Neural progenitor cell (in vitro differentiated cells): ENCODE measurements at regions not wholly inside any gene's neighbourhood (a gene's known extent, or its start where the extent isn't known, plus 50 kb on each side); places are given as distances from the start of the nearest gene placed in this dataset.
"Not testable (repeated sequence)": the region's sequence is repeated elsewhere in the genome, so short reads cannot be mapped to it uniquely, and the experiment has no call there.

ENCODE experiments used
- DNase-seq: peaks from one replicate; pipeline ENCODE4 v3.0.0-alpha.2; 2016; ENCODE audit warnings: low spot score
- H2AFZ ChIP-seq: fragments of 200-600 bp; sonication (generic); replicated peaks from 2 replicates; pipeline ENCODE4 v1.6.1; 2016; ENCODE audit warnings: antibody characterized with exemption
- H3F3A ChIP-seq: fragments of 200-600 bp; sonication (generic); 2 replicates; pipeline ENCODE4 v1.6.1; 2016; ENCODE audit warnings: antibody characterized with exemption, low read depth
- H3K27ac ChIP-seq: fragments of 200-600 bp; sonication (generic); 2 replicates; pipeline ENCODE4 v1.5.1; 2016; ENCODE audit warnings: mild to moderate bottlenecking
- H3K27me3 ChIP-seq: fragments of 200-600 bp; sonication (generic); 2 replicates; pipeline ENCODE4 v1.6.1; 2016; ENCODE audit warnings: mild to moderate bottlenecking, moderate library complexity
- H3K36me3 ChIP-seq: fragments of 200-600 bp; sonication (generic); 2 replicates; pipeline ENCODE4 v1.5.1; 2016
- H3K4me1 ChIP-seq: fragments of 200-600 bp; sonication (generic); 2 replicates; pipeline ENCODE4 v1.6.1; 2016; ENCODE audit warnings: mixed run types
- H3K4me2 ChIP-seq: fragments of 200-600 bp; sonication (generic); 2 replicates; pipeline ENCODE4 v1.6.1; 2016
- H3K4me3 ChIP-seq: fragments of 200-600 bp; sonication (generic); 2 replicates; pipeline ENCODE4 v1.5.1; 2016
- H3K79me2 ChIP-seq: fragments of 200-600 bp; sonication (generic); 2 replicates; pipeline ENCODE4 v1.6.1; 2016; ENCODE audit warnings: low read depth
- H3K9ac ChIP-seq: fragments of 200-600 bp; sonication (generic); 2 replicates; pipeline ENCODE4 v1.6.1; 2016
- H3K9me3 ChIP-seq: fragments of 200-600 bp; sonication (generic); 2 replicates; pipeline ENCODE4 v1.5.1; 2016; ENCODE audit warnings: low read depth
- H4K20me1 ChIP-seq: fragments of 200-600 bp; sonication (generic); 2 replicates; pipeline ENCODE4 v1.6.1; 2016; ENCODE audit warnings: low read depth
- H3K27ac Mint-ChIP-seq: 3 replicates; pipeline ENCODE4 v1.8.0; 2021; ENCODE audit warnings: mixed read lengths
- H3K27me3 Mint-ChIP-seq: 2 replicates; pipeline ENCODE4 v1.8.0; 2022; ENCODE audit warnings: low read depth, mild to moderate bottlenecking, inconsistent platforms, moderate library complexity, mixed read lengths; ENCODE audit not compliant: insufficient read depth
- H3K36me3 Mint-ChIP-seq: 3 replicates; pipeline ENCODE4 v1.8.0; 2021; ENCODE audit warnings: mixed read lengths
- H3K4me1 Mint-ChIP-seq: 3 replicates; pipeline ENCODE4 v1.8.0; 2021; ENCODE audit warnings: mixed read lengths
- H3K4me3 Mint-ChIP-seq: 3 replicates; pipeline ENCODE4 v1.8.0; 2021; ENCODE audit warnings: mild to moderate bottlenecking, moderate library complexity, mixed read lengths
- H3K9me3 Mint-ChIP-seq: 3 replicates; pipeline ENCODE4 v1.8.0; 2020; ENCODE audit warnings: mixed read lengths
- EZH2 ChIP-seq: fragments of 200-600 bp; sonication (generic); IDR thresholded peaks from 2 replicates; pipeline ENCODE4 v1.6.1; 2017; ENCODE audit warnings: antibody characterized with exemption, mild to moderate bottlenecking, moderate library complexity
- EZH2phosphoT487 ChIP-seq: fragments of 200-600 bp; sonication (generic); IDR thresholded peaks from 2 replicates; pipeline ENCODE4 v1.6.1; 2017; ENCODE audit warnings: antibody characterized with exemption
- TF ChIP-seq, protein P1 (sequence below): fragments of 200-600 bp; sonication (generic); IDR thresholded peaks from 2 replicates; pipeline ENCODE4 v1.5.1; 2017; ENCODE audit warnings: antibody characterized with exemption, mild to moderate bottlenecking

DNA sequence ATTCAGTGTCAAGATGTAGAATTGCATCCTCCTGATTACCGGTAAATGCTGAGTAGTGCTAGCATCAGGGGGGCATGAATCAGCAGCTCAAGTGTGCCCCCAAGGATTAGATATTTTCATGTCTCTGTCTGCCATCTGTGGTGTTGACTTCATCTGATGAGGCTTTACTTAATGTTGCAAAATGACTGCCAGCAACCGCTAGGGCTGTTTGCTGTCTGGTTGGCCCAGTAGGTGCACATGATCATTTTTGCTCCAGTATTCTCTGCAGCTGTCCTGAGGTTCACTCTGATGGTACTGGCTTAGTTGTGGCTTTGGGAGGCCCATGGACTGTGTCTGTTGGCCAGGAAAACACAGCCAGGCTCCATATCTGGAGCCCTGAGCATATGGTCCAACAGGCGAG, 316.4 kb downstream of the SOX2 start:
- DNase-seq: no peak
- Mint-ChIP-seq H3K4me3 (no peak overlapping the region), H3K36me3 (no peaks in the 10 kb centered on the region), H3K9me3 (no peaks in the 10 kb centered on the region), H3K4me1 (peaks cover 4% of the 10 kb centered on the region), H3K27ac (no peak overlapping the region), H3K27me3 (no peaks in the 10 kb centered on the region)
- Histone ChIP-seq H3K4me3 (no peak overlapping the region), H3K4me2 (no peak overlapping the region), H3K79me2 (no peaks in the 10 kb centered on the region), H3F3A (no peaks in the 10 kb centered on the region), H3K27me3 (no peaks in the 10 kb centered on the region), H3K4me1 (no peaks in the 10 kb centered on the region), H3K9ac (no peak overlapping the region), H3K36me3 (no peaks in the 10 kb centered on the region), H4K20me1 (no peaks in the 10 kb centered on the region), H2AFZ (no peak overlapping the region), H3K9me3 (no peaks in the 10 kb centered on the region), H3K27ac (no peak overlapping the region)
- TF ChIP-seq EZH2phosphoT487 (no peak), EZH2 (no peak)
- TF ChIP-seq, protein P1, sequence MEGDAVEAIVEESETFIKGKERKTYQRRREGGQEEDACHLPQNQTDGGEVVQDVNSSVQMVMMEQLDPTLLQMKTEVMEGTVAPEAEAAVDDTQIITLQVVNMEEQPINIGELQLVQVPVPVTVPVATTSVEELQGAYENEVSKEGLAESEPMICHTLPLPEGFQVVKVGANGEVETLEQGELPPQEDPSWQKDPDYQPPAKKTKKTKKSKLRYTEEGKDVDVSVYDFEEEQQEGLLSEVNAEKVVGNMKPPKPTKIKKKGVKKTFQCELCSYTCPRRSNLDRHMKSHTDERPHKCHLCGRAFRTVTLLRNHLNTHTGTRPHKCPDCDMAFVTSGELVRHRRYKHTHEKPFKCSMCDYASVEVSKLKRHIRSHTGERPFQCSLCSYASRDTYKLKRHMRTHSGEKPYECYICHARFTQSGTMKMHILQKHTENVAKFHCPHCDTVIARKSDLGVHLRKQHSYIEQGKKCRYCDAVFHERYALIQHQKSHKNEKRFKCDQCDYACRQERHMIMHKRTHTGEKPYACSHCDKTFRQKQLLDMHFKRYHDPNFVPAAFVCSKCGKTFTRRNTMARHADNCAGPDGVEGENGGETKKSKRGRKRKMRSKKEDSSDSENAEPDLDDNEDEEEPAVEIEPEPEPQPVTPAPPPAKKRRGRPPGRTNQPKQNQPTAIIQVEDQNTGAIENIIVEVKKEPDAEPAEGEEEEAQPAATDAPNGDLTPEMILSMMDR: no peak

DNA sequence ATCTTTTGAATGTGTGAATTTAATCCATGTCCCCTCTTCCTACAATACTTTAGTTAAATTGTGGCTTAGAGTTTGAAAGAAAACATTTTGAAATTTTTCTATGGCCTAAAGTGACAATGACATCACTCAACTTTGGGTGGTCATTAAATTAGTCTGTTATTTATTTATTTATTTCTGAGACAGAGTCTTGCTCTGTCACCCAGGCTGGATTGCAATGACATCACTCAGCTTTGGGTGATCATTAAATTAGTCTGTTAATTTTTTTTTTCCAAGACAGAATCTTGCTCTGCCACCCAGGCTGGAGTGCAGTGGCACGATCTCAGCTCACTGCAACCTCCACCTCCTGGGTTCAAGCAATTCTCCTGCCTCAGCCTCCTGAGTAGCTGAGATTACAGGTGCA, 322.5 kb downstream of the SOX2 start:
- H3K36me3 Mint-ChIP-seq, H3K9ac ChIP-seq, H3K27me3 ChIP-seq, H3K27ac ChIP-seq, H3F3A ChIP-seq, H3K4me1 Mint-ChIP-seq, H3K79me2 ChIP-seq, H3K36me3 ChIP-seq, H3K27me3 Mint-ChIP-seq, H3K9me3 ChIP-seq, DNase-seq, H3K9me3 Mint-ChIP-seq, H3K4me2 ChIP-seq, H2AFZ ChIP-seq, H3K4me1 ChIP-seq, H3K4me3 ChIP-seq, H3K4me3 Mint-ChIP-seq, H4K20me1 ChIP-seq, H3K27ac Mint-ChIP-seq: not testable (repeated sequence)

DNA sequence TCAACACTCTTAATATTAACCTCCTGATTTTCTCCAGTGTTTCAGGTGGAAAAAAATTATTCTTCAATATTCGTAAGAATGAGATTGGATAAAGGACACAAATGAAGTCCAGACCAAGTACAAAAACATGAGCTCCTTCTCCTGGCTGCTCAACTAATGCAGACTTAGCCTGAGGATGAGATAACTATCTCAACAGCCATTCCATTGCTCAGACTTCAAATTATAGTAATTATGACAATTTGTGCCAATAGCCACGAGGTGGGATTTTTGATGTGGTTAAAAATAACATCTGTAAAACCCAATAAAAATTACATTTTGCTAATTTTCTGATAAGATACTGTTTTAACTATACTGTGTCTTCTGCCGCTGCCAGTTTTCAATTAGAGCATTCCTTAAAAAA, 323.6 kb downstream of the SOX2 start:
- Histone ChIP-seq H3K4me2 (no peak overlapping the region), H3K36me3 (no peaks in the 10 kb centered on the region), H3K9me3 (no peaks in the 10 kb centered on the region), H3K4me3 (no peak overlapping the region), H3K27me3 (no peaks in the 10 kb centered on the region), H3F3A (no peaks in the 10 kb centered on the region), H3K4me1 (no peaks in the 10 kb centered on the region), H4K20me1 (no peaks in the 10 kb centered on the region), H3K27ac (no peak overlapping the region), H3K9ac (no peak overlapping the region), H3K79me2 (no peaks in the 10 kb centered on the region), H2AFZ (no peak overlapping the region)
- Mint-ChIP-seq H3K36me3 (no peaks in the 10 kb centered on the region), H3K4me1 (no peaks in the 10 kb centered on the region), H3K27ac (no peak overlapping the region), H3K9me3 (peaks cover 7% of the 10 kb centered on the region), H3K27me3 (no peaks in the 10 kb centered on the region), H3K4me3 (no peak overlapping the region)
- no peak for DNase-seq
- no peak for TF ChIP-seq EZH2
- TF ChIP-seq EZH2phosphoT487: no peak
- TF ChIP-seq, protein P1: no peak

DNA sequence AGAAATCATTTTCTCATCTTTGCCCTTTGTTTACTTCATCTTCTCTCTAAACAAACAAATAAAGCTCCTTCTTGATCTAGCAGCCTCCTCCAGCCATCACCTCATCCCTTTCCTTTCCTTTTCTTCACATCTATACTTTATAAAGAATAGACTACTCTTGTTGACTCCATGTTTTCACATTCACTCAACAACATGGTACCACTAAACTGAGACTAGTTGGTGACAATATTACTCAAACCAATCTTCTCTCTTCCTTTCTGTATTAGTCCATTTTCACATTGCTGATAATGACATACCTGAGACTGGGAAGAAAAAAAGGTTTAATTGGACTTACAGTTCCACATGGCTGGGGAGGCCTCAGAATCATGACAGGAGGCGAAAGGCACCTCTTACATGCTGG, 324.7 kb downstream of the SOX2 start:
- H4K20me1 ChIP-seq: no peaks in the 10 kb centered on the region
- no peaks in the 10 kb centered on the region for H3K4me1 ChIP-seq
- H3K4me3 ChIP-seq: no peak overlapping the region
- H3K9me3 ChIP-seq: no peaks in the 10 kb centered on the region
- no peak overlapping the region for H3K9ac ChIP-seq
- H3K27ac ChIP-seq: no peak overlapping the region
- no peaks in the 10 kb centered on the region for H3K36me3 ChIP-seq
- no peaks in the 10 kb centered on the region for H3K79me2 ChIP-seq
- H2AFZ ChIP-seq: no peak overlapping the region
- no peak for DNase-seq
- Mint-ChIP-seq H3K4me1 (no peaks in the 10 kb centered on the region), H3K27me3 (no peaks in the 10 kb centered on the region), H3K9me3 (peaks cover 7% of the 10 kb centered on the region), H3K36me3 (no peaks in the 10 kb centered on the region), H3K27ac (no peak overlapping the region), H3K4me3 (no peak overlapping the region)
- H3K27me3 ChIP-seq: no peaks in the 10 kb centered on the region
- no peak overlapping the region for H3K4me2 ChIP-seq
- no peak for TF ChIP-seq EZH2
- TF ChIP-seq, protein P1: no peak
- TF ChIP-seq EZH2phosphoT487: no peak
- H3F3A ChIP-seq: no peaks in the 10 kb centered on the region
